Muscle of leg (tissue), 3 donors: ENCODE measurements at regions not wholly inside any gene's neighbourhood (a gene's known extent, or its start where the extent isn't known, plus 50 kb on each side); places are given as distances from the start of the nearest gene placed in this dataset.
A peak's percentile ranks its signal among the peaks of the same experiment; 100 is the strongest.
"Not testable (repeated sequence)": the region's sequence is repeated elsewhere in the genome, so short reads cannot be mapped to it uniquely, and the experiment has no call there.

ENCODE experiments used
- DNase-seq: peaks from one replicate; pipeline ENCODE4 v3.0.0; 2013
- H3K27ac ChIP-seq: one replicate; pipeline ENCODE4 v1.5.1; 2013; ENCODE audit warnings: mild to moderate bottlenecking, low read length, control low read depth
- H3K27me3 ChIP-seq: one replicate; pipeline ENCODE4 v1.6.1; 2013; ENCODE audit warnings: low read length; ENCODE audit not compliant: control insufficient read depth, insufficient read depth
- H3K36me3 ChIP-seq: one replicate; pipeline ENCODE4 v1.6.1; 2013; ENCODE audit warnings: low read length; ENCODE audit not compliant: control insufficient read depth, insufficient read depth
- H3K4me1 ChIP-seq: one replicate; pipeline ENCODE4 v1.6.1; 2013; ENCODE audit warnings: low read length; ENCODE audit not compliant: control insufficient read depth, insufficient read depth
- H3K4me3 ChIP-seq: one replicate; pipeline ENCODE4 v1.5.1; 2013; ENCODE audit warnings: low read length, control low read depth
- H3K9me3 ChIP-seq: replicated peaks from 2 replicates; pipeline ENCODE4 v1.6.1; 2013; ENCODE audit warnings: low read depth, low read length; ENCODE audit not compliant: control insufficient read depth
- WGBS: methylation state at CpG from one replicate; pipeline ENCODE4 v1.1.5; 2013; ENCODE audit warnings: missing lambda C conversion rate; ENCODE audit not compliant: insufficient coverage; 5-methylcytosine and 5-hydroxymethylcytosine counted together

DNA sequence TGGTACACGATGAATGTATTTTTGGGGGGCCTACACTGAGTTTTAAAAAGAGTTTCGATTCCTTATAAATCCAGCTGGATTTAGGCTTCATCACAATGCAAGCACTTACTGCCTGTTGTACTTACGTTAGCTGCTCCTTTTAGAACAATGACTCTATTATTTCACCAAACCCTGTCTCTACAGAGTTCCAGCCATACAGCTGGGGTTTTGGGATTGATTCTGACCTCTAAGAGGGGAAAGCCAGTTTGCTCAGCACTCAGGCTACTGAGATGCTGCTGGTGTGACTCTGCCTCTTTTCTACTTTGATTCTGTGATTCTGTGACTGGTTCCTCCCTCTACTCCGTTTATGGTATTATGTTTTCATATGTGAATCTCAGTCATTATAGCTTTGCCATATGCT, 329.7 kb downstream of the ABCC12 start:
- Histone ChIP-seq H3K9me3 (no peaks in the 10 kb centered on the region), H3K27ac (no peak overlapping the region), H3K36me3 (no peaks in the 10 kb centered on the region), H3K4me3 (no peak overlapping the region), H3K27me3 (no peaks in the 10 kb centered on the region), H3K4me1 (no peaks in the 10 kb centered on the region)
- WGBS: 60% methylated on average over 1 of the region's 4 CpGs
- no peak for DNase-seq

GRCh38 chr16:47817048-47817447, 338.7 kb downstream of the ABCC12 start:
- Histone ChIP-seq H3K4me1 (no peaks in the 10 kb centered on the region), H3K27me3 (no peaks in the 10 kb centered on the region), H3K27ac (no peak overlapping the region), H3K9me3 (peaks cover 5% of the 10 kb centered on the region), H3K36me3 (no peaks in the 10 kb centered on the region), H3K4me3 (no peak overlapping the region)
- no peak for DNase-seq
- 100% methylated on average over 1 of the region's 4 CpGs for WGBS

DNA sequence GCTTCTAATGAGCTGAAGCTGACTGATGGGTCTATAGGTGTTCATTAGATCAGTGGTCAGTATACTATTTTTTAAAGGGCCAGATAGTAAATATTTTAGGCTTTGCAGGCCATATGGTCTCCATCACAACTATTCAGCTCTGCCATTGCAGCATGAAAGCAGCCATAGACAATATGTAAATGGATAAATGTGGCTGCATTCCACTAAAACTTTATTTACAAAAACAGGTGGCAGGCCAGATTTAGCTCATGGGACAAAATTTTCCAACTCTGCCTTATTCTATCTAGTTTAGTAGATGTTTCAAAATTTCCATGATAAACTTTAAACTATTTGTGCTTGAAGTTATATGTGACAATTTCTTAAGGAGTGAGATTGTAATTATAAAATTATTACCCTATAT, 339.3 kb downstream of the ABCC12 start:
- DNase-seq: no peak

DNA sequence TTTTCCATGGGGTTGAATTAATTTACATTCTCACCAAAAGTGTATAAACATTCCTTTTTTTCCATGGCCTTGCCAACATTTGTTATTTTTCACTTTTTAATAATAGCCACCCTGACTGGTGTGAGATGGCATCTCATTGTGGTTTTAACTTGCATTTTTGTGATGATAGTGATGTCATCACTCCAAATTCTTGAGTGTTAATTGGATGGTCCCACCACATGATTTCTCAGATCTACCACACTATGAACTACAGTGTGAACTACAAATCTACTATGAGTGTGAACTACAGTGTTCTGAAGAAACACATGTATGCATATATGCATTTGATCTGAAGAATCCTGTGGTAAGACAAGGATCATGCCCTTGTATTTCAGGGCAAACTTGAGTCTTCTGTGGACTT, 340.1 kb downstream of the ABCC12 start:
- DNase-seq: no peak
- no peaks in the 10 kb centered on the region for H3K36me3 ChIP-seq
- H3K9me3 ChIP-seq: peaks cover 5% of the 10 kb centered on the region

More for the DNA sequence above, 339.3 kb downstream of the ABCC12 start:
- Histone ChIP-seq H3K27ac (no peak overlapping the region), H3K9me3 (peaks cover 5% of the 10 kb centered on the region), H3K36me3 (no peaks in the 10 kb centered on the region), H3K4me3 (no peak overlapping the region), H3K4me1 (no peaks in the 10 kb centered on the region), H3K27me3 (no peaks in the 10 kb centered on the region)

DNA sequence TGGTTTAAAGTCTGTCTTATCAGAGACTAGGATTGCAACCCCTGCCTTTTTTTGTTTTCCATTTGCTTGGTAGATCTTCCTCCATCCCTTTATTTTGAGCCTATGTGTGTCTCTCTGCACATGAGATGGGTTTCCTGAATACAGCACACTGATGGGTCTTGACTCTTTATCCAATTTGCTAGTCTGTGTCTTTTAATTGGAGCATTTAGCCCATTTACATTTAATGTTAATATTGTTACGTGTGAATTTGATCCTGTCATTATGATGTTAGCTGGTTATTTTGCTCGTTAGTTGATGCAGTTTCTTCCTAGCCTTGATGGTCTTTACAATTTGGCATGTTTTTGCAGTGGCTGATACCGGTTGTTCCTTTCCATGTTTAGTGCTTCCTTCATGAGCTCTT, 344.0 kb downstream of the ABCC12 start:
- no CpG with 5 or more reads among the region's 3 CpGs for WGBS
- H3K9me3 ChIP-seq, H3K4me3 ChIP-seq, H3K36me3 ChIP-seq, H3K27me3 ChIP-seq, H3K27ac ChIP-seq, DNase-seq, H3K4me1 ChIP-seq: not testable (repeated sequence)

More for the DNA sequence above, 340.1 kb downstream of the ABCC12 start:
- Histone ChIP-seq H3K4me3 (no peak overlapping the region), H3K4me1 (no peaks in the 10 kb centered on the region), H3K27me3 (no peaks in the 10 kb centered on the region), H3K27ac (no peak overlapping the region)

- H3K27ac ChIP-seq: no peak overlapping the region
- H3K27me3 ChIP-seq: no peaks in the 10 kb centered on the region
- H3K4me1 ChIP-seq: no peaks in the 10 kb centered on the region
- H3K4me3 ChIP-seq: no peak overlapping the region
- WGBS: 62% methylated on average over 3 of the region's 10 CpGs
- no peak for DNase-seq
- no peaks in the 10 kb centered on the region for H3K9me3 ChIP-seq
- H3K36me3 ChIP-seq: no peaks in the 10 kb centered on the region
Measured at GRCh38 chr16:47806309-47806847, 345.2 kb downstream of the PHKB start.

DNA sequence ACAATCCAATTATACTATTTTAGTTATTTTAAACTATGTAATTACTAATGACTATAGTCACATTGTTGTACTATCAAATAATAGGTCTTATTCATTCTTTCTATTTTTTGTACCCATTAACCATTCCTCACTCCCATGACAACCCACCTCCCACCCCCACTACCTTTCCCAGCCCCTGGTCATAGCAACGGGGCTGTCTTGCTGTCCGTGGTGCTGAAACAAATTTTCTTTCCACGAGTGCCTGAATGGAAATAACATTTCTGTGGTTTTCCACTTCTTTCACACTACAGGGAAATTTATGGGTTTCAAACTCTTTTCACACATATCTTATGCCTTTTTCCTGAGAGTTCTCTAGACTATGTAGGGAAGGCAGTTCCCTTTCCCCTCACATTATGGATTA, 326.6 kb downstream of the PHKB start:
- Histone ChIP-seq H3K27ac (no peak overlapping the region), H3K36me3 (no peaks in the 10 kb centered on the region), H3K4me1 (no peaks in the 10 kb centered on the region), H3K4me3 (no peak overlapping the region), H3K27me3 (no peaks in the 10 kb centered on the region), H3K9me3 (peaks cover 10% of the 10 kb centered on the region)
- DNase-seq: peak; percentile 2
- 0% methylated on average over 1 of the region's 3 CpGs for WGBS

GRCh38 chr16:47781673-47782072, 320.5 kb downstream of the PHKB start:
- Histone ChIP-seq H3K27me3 (no peaks in the 10 kb centered on the region), H3K27ac (no peak overlapping the region), H3K4me3 (no peak overlapping the region), H3K36me3 (no peaks in the 10 kb centered on the region), H3K4me1 (peaks cover 3% of the 10 kb centered on the region), H3K9me3 (no peaks in the 10 kb centered on the region)
- WGBS: no CpG with 5 or more reads among the region's 5 CpGs
- DNase-seq: no peak

- WGBS: no CpG with 5 or more reads among the region's 8 CpGs
- Histone ChIP-seq H3K9me3 (no peaks in the 10 kb centered on the region), H3K36me3 (no peaks in the 10 kb centered on the region), H3K4me3 (no peak overlapping the region), H3K27me3 (no peaks in the 10 kb centered on the region), H3K27ac (no peak overlapping the region), H3K4me1 (peaks cover 3% of the 10 kb centered on the region)
- no peak for DNase-seq
Measured at GRCh38 chr16:47780213-47780875, 319.2 kb downstream of the PHKB start.

DNA sequence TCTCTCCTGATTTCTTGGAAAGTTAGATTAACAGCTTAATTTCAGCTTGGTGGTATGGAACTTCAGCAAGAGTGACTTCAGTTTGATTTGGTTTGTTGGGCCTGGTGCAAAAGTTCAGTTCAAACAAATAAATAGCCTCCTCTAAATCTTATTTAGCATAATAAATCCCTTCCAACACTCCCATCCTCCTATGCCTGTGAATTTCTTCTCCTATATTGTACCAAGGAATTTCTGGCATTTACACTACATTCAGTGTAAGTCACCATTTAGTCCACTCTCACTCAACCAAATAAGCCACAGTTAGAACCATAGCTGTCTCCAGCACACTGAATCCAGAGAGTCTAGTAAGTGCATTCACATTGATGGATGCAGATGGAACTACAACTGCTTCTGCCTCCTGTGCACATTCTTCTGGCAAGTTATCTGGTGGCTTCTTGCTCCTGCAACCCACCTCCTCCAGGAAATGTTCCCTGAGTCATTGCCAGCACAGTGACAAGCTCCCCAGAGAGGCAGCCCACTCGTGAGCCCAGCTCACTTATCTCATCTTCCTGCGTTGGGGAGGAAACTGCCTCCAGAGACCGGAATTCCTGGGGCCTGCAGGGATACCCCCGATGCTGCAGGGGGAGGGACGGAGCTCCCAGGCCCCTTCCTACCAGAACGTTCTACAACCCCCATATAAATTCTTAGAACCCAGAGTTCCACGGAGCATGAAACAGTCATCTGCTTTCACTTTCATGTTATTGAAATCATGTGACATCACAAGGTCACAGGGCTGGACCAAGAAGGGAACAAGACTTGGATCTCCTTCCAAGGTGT, 318.3 kb downstream of the PHKB start:
- no peaks in the 10 kb centered on the region for H3K36me3 ChIP-seq
- H3K27ac ChIP-seq: no peak overlapping the region
- no peak overlapping the region for H3K4me3 ChIP-seq
- no peaks in the 10 kb centered on the region for H3K27me3 ChIP-seq
- peak; percentile 1 for DNase-seq
- H3K9me3 ChIP-seq: peaks cover 3% of the 10 kb centered on the region
- 28% methylated on average over 3 of the region's 7 CpGs for WGBS
- H3K4me1 ChIP-seq: peaks cover 3% of the 10 kb centered on the region
